ENCODE measurements at regions not wholly inside any gene's neighbourhood (a gene's known extent, or its start where the extent isn't known, plus 50 kb on each side); places are given as distances from the start of the nearest gene placed in this dataset.

DNA sequence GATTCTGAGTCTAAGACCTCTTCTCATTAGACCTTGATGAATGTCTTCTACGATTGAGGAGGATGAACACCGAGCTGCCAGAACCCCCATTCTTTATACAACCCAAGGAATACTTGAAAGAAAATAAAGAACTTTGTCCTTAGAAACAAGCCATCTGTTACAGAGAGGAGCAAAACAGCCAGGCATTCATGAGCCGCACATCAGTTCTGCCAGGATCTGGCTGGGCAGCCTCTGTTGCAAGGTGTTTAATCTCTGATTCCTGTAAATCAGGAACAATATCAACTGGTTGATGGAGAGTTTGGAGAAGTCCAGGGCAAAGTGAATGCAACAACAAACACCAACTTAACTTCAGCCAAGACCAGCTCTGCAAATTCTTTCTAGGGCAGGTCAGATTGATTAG, 165.5 kb upstream of the DMAC1 start:
- Histone ChIP-seq H3K36me3 (replicated peaks) (no peaks in the 10 kb centered on the region), H3K27me3 (ENCODE audit: low read depth) (no peaks in the 10 kb centered on the region), H3K9me3 (no peaks in the 10 kb centered on the region), H3K4me3 (no peak overlapping the region), H3K4me1 (no peaks in the 10 kb centered on the region)
- no peak for DNase-seq (ENCODE audit: low spot score in 2 of 2)
- in situ Hi-C loops (cut with MboI; ENCODE audit: low sequenced_read_pairs) = no loop called here

DNA sequence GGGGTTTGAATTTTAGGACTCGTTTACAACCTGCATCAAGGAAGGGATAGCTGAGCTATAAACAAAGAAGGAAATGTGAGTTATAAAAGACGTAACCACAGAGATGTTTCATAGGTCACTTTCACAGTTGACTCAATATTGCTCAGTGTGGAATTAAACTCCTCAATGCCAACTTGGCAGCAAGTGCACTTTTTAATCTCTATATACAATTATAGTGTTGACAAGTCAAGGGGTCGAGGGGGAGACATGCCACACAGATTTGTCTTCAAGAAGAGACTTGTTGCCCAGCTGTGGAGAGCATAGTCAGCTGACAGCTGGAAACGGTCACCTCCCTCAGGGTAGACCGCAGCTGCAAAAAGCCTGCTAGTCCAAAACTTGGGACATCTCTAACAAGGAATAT, 163.4 kb upstream of the DMAC1 start:
- Histone ChIP-seq H3K36me3 (replicated peaks) (no peaks in the 10 kb centered on the region), H3K9me3 (no peaks in the 10 kb centered on the region), H3K4me1 (no peaks in the 10 kb centered on the region), H3K27me3 (ENCODE audit: low read depth) (no peaks in the 10 kb centered on the region), H3K4me3 (no peak overlapping the region)
- no peak for DNase-seq (ENCODE audit: low spot score in 2 of 2)
- in situ Hi-C loops (cut with MboI; ENCODE audit: low sequenced_read_pairs) = no loop called here

DNA sequence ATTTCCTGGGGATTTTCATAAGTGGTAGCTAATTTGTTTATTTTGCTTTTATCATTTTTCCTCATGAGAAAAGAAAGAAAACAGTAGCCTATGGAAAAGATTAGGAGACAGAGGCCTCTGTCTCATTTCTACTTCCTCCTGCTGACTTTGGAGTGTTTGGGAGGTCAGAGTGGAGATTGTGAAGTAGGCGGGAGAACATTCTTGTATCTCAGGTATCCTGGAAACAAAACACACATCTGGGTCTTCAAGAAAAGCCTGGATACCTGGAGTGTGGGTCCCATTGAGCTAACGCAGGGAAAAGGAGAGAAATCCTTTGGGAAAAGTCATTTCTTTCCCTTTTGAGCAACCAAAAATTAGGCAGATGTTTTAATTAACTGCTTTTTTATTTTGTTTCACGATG, 161.5 kb upstream of the DMAC1 start:
- Histone ChIP-seq H3K27me3 (ENCODE audit: low read depth) (no peaks in the 10 kb centered on the region), H3K4me1 (no peaks in the 10 kb centered on the region), H3K4me3 (no peak overlapping the region), H3K9me3 (no peaks in the 10 kb centered on the region), H3K36me3 (replicated peaks) (no peaks in the 10 kb centered on the region)
- in situ Hi-C loops (cut with MboI; ENCODE audit: low sequenced_read_pairs) = no loop called here
- no peak for DNase-seq (ENCODE audit: low spot score in 2 of 2)

DNA sequence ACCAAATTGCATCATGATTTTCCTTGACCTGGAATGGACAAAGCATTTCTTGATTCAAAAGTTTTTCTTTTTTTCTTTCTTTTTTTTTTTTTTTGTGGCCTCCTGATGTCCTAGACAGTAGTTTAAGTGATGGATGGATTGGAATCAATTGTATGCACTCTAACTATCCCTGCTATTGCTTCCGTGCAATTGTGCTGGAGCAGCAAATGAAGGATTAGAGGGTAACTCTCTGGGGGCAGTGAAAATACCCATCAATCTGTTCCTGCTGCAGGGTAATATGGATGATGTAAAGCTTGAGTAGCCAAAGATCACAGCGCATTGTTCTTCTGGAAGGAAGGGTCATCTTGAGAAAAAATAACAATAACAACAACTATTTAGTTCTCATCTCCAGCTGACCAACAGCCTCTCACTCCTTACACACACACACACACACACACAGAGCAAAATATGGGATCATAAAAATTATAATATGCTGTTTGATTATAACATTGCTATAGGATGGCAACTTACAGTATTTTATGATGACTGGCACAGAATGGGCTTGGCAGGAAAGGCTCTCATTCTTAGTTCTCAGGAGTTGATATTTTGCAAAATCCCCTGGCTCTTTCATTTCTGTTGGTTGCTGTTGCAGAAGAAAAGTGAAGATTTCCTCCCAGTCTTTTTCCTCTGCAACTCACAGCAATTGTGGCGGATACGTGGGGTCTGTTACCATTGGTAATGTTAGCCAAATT, 160.9 kb upstream of the DMAC1 start:
- no peak overlapping the region for H3K4me3 ChIP-seq
- no peak for DNase-seq (ENCODE audit: low spot score in 2 of 2)
- H3K36me3 ChIP-seq (replicated peaks) = no peaks in the 10 kb centered on the region
- in situ Hi-C loops (cut with MboI; ENCODE audit: low sequenced_read_pairs) = no loop called here
- H3K27me3 ChIP-seq (ENCODE audit: low read depth) = no peaks in the 10 kb centered on the region
- no peaks in the 10 kb centered on the region for H3K4me1 ChIP-seq
- no peaks in the 10 kb centered on the region for H3K9me3 ChIP-seq

DNA sequence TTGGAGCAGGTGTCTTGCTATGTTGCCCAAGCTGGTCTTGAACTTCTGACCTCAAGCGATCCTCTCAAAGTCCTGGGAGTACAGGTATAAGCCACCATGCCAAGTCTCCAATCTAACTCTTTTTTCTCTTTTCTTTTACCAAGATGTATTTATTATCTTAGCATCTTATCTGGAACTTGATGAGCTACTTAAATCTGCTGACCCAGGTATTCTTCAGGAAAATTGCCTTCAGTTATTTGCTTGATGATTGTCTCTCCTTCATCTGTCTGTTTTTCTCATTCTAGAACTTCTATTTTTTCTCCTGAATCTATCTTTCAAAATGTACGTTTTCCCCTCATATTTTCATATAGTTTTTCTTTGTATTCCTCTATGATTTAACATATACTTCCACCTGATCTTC, 158.2 kb upstream of the DMAC1 start:
- DNase-seq (ENCODE audit: low spot score in 2 of 2) = no peak
- Histone ChIP-seq H3K36me3 (replicated peaks) (no peaks in the 10 kb centered on the region), H3K4me3 (no peak overlapping the region), H3K27me3 (ENCODE audit: low read depth) (no peaks in the 10 kb centered on the region), H3K9me3 (no peaks in the 10 kb centered on the region), H3K4me1 (0 out of 2 replicates have a peak, but pooled peaks cover 3% of the 10 kb centered on the region)
- in situ Hi-C loops (cut with MboI; ENCODE audit: low sequenced_read_pairs) = no loop called here

DNA sequence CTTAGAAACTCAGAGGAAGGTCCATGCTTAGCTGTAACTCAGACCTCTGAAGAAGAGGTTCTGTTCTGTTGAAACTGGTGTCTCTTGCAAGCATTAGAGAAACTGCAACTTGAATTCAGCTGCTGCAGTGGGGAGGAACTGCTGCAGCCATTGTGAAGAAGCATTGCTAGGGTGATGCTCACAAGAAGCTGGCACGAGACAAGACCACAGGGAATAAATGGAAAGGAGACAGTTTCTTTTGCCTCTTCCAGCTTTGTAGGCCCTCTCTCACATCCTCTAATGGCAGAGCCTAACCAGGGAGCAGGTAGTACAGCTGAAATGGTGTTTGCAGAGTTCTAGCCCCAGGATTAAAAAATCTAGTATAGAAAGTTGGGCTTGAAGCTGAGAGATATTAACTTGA, 148.0 kb upstream of the DMAC1 start:
- Histone ChIP-seq H3K9me3 (no peaks in the 10 kb centered on the region), H3K36me3 (replicated peaks) (no peaks in the 10 kb centered on the region), H3K27me3 (ENCODE audit: low read depth) (no peaks in the 10 kb centered on the region), H3K4me3 (no peak overlapping the region), H3K4me1 (no peaks in the 10 kb centered on the region)
- in situ Hi-C loops (cut with MboI; ENCODE audit: low sequenced_read_pairs) = no loop called here
- DNase-seq (ENCODE audit: low spot score in 2 of 2) = no peak

DNA sequence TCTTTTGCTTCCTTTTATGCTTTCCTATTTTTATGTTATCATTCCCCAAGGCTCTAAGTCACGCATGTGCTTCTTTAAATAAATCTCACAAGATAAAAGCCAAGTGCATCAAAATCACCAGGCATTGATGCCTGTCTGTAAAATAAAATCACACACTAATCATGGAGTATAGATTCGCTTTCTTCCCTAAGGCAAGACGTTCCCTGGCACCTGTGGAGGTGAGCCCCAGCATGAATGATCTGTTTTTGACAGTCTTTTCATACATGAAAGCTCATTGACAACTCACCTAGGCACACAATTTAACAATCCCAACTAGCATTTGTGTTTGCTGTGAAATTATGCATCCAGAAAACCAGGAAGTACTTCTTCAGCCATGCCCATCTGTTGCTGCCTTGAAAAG, 146.9 kb upstream of the DMAC1 start:
- Histone ChIP-seq H3K27me3 (ENCODE audit: low read depth) (no peaks in the 10 kb centered on the region), H3K36me3 (replicated peaks) (no peaks in the 10 kb centered on the region), H3K4me1 (no peaks in the 10 kb centered on the region), H3K9me3 (no peaks in the 10 kb centered on the region), H3K4me3 (no peak overlapping the region)
- DNase-seq (ENCODE audit: low spot score in 2 of 2) = no peak
- in situ Hi-C loops (cut with MboI; ENCODE audit: low sequenced_read_pairs) = no loop called here

DNA sequence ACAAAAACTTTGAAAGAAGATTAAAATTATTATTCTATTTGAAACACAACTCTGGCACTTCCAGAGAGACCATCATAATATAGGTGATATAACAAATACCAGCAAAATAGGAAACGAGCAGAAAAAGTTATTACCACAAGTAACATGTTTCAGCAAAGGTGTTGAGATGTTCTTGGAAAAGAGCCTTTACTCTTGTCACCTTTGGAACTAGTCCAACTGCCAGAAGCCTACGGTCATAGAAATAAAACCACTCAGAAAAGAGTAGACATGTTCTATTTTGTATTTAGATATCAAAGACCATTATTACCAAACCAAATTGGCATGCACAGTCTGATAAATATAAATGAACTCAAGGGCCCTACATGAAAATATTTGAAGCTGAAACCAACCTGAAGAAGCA, 145.0 kb upstream of the DMAC1 start:
- H3K27me3 ChIP-seq (ENCODE audit: low read depth) = no peaks in the 10 kb centered on the region
- H3K4me3 ChIP-seq = no peak overlapping the region
- in situ Hi-C loops (cut with MboI; ENCODE audit: low sequenced_read_pairs) = no loop called here
- no peak for DNase-seq (ENCODE audit: low spot score in 2 of 2)
- H3K9me3 ChIP-seq = no peaks in the 10 kb centered on the region
- H3K36me3 ChIP-seq (replicated peaks) = no peaks in the 10 kb centered on the region
- no peaks in the 10 kb centered on the region for H3K4me1 ChIP-seq

DNA sequence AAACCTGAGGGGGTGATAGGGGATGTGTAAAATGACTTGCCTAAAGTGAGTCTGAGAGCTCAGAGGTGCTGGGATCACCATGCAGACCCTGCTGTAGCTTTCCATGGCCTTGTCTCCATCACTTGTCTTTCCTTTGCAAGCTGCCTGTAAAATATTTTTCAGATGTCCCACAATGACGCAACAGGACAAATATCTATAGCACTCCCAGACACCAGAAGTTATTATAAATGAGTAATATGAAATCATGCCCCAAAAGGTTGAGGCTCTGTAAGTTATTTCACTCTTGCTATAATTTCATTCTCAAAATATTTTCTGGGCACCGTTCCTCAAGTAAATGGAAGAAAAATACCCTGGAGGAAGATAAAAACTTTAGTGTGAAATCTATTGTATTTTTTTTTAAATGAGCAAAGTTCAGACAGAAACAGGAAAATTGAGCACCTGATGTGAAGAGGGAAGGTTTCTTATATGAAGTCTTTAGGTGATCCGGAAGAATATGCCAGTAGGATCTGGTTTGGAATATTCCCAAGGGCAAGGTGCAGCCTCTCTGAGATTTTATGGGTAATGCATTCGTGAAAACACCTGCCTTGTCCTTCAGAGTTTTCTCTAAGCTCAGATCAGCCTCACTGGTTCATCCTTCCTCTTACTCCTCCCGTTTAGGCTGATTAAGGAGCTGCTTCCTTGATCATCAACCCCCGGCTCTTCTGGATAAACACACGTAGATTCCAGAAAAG, 138.3 kb upstream of the DMAC1 start:
- H3K9me3 ChIP-seq = no peaks in the 10 kb centered on the region
- DNase-seq (ENCODE audit: low spot score in 2 of 2) = no peak
- H3K4me3 ChIP-seq = no peak overlapping the region
- no peaks in the 10 kb centered on the region for H3K36me3 ChIP-seq (replicated peaks)
- H3K4me1 ChIP-seq = no peaks in the 10 kb centered on the region
- in situ Hi-C loops (cut with MboI; ENCODE audit: low sequenced_read_pairs) = no loop called here
- H3K27me3 ChIP-seq (ENCODE audit: low read depth) = no peaks in the 10 kb centered on the region

DNA sequence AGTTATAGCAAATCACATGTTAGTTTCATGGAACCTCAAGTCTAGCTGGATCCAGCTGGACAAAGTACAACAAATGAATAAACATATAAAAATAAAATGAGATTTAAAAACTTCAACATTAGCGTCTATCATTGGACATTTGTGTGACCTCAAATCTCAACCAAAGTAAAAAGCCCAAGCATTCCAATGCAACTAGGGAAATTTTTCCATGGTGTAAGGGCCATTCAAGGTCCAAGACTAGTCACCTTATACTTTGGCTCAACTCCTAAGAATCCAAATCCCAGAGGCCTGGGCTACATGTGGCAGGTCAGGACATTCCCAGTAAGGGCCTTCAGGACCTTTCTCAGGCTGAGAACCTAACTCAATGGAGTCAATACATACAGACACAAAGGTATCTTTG, 137.4 kb upstream of the DMAC1 start:
- DNase-seq (ENCODE audit: low spot score in 2 of 2) = no peak
- in situ Hi-C loops (cut with MboI; ENCODE audit: low sequenced_read_pairs) = no loop called here
- H3K4me3 ChIP-seq = no peak overlapping the region

DNA sequence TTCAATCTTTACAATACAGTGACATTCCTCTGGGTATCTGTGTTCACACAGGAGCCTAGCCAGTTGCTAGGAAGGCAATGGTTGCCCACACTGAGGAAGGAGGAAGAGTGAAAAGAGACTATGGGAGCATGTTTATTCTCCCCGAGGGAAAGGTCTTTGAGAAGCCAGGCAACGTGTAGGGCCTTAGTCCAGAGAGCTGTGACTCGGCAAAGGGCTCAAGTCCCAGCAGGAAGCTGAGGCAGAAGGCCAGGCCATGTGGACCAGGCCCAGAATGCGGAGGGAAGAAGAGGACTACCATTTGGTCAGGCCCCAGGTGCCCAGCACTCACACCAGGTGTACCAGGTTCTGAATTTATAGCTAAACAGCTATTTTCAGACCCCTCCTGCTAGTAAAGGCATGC, 136.6 kb upstream of the DMAC1 start:
- Histone ChIP-seq H3K27me3 (ENCODE audit: low read depth) (no peaks in the 10 kb centered on the region), H3K9me3 (no peaks in the 10 kb centered on the region), H3K36me3 (replicated peaks) (no peaks in the 10 kb centered on the region), H3K4me1 (no peaks in the 10 kb centered on the region), H3K4me3 (no peak overlapping the region)
- in situ Hi-C loops (cut with MboI; ENCODE audit: low sequenced_read_pairs) = no loop called here
- no peak for DNase-seq (ENCODE audit: low spot score in 2 of 2)

More for the DNA sequence above, 137.4 kb upstream of the DMAC1 start:
- H3K9me3 ChIP-seq = no peaks in the 10 kb centered on the region
- H3K27me3 ChIP-seq (ENCODE audit: low read depth) = no peaks in the 10 kb centered on the region
- H3K36me3 ChIP-seq (replicated peaks) = no peaks in the 10 kb centered on the region
- no peaks in the 10 kb centered on the region for H3K4me1 ChIP-seq

DNA sequence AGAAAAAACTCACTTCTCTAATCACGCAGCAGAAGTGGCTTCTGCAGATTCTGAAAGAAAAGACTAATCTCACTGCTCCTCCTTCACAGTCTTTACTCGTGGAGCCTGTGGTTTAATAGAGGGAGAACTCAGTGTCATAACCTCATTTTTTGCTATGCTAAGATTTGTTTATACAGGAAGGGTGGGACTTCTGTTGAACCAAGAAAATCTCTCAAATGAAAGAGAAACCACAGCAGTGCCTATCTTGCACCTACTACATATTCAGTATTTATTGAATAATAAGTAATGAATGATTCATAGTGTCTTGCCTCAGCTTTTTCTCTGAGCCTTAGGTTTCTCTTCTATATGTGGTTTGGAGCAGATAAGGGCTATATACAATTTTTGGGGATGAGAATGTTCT, 136.1 kb upstream of the DMAC1 start:
- no peaks in the 10 kb centered on the region for H3K4me1 ChIP-seq
- no peaks in the 10 kb centered on the region for H3K36me3 ChIP-seq (replicated peaks)
- no peaks in the 10 kb centered on the region for H3K9me3 ChIP-seq
- no peak overlapping the region for H3K4me3 ChIP-seq
- in situ Hi-C loops (cut with MboI; ENCODE audit: low sequenced_read_pairs) = no loop called here
- no peaks in the 10 kb centered on the region for H3K27me3 ChIP-seq (ENCODE audit: low read depth)
- no peak for DNase-seq (ENCODE audit: low spot score in 2 of 2)

DNA sequence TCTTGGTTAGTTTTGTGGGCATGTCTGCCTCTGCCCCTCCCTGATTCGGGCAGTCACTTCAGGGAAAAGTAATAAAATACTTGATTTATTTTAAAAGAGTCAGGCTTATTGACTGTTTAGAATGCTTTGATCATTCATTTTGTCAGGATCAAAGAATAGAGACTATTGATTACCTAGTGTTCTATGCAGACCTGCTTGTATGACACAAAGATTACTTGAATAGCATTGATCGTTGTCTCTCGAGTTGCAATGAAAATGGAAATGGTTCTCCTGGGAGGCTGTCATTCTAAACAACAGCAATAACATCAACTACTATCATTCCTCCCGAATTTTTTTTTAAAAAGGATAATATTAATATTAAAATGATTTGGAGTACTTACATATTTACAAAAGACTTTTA, 133.2 kb upstream of the DMAC1 start:
- no peaks in the 10 kb centered on the region for H3K9me3 ChIP-seq
- no peak overlapping the region for H3K4me3 ChIP-seq
- DNase-seq (ENCODE audit: low spot score in 2 of 2) = no peak
- no peaks in the 10 kb centered on the region for H3K4me1 ChIP-seq
- in situ Hi-C loops (cut with MboI; ENCODE audit: low sequenced_read_pairs) = no loop called here
- no peaks in the 10 kb centered on the region for H3K36me3 ChIP-seq (replicated peaks)
- H3K27me3 ChIP-seq (ENCODE audit: low read depth) = no peaks in the 10 kb centered on the region

DNA sequence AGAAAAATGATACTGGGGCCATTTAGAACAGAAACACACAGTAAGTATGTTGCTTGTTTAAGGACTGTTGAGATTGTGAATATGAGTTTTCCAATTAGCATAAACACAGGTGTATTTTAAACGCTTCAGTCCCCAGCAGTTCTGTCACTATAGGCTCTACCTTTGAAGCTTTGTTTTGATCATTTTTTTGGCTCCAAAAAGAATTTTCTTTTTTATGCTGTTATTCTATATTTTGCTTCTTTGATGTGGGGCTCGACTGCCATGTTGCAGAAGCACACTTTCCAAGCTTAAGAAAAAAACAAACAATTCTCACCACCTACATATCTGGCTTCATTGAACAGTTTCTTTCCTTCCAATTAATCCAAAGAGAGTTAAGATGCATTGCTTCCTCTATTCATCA, 131.0 kb upstream of the DMAC1 start:
- Histone ChIP-seq H3K36me3 (replicated peaks) (no peaks in the 10 kb centered on the region), H3K9me3 (no peaks in the 10 kb centered on the region), H3K27me3 (ENCODE audit: low read depth) (no peaks in the 10 kb centered on the region), H3K4me3 (no peak overlapping the region), H3K4me1 (no peaks in the 10 kb centered on the region)
- in situ Hi-C loops (cut with MboI; ENCODE audit: low sequenced_read_pairs) = no loop called here
- no peak for DNase-seq (ENCODE audit: low spot score in 2 of 2)

Data from HAP-1 (cell line).